ENCODE measurements at regions not wholly inside any gene's neighbourhood (a gene's known extent, or its start where the extent isn't known, plus 50 kb on each side); places are given as distances from the start of the nearest gene placed in this dataset.

GRCh38 chr17:56011406-56012131 is 141.7 kb upstream of the ANKFN1 start:
- no peak for TF ChIP-seq REST (IDR thresholded peaks at IDR 0.05; ENCODE audit: borderline replicate concordance)
- no peak for TF ChIP-seq CTCF (IDR thresholded peaks at IDR 0.05; ENCODE audit: poor library complexity, severe bottlenecking)
- TF ChIP-seq EP300 (conservative IDR thresholded peaks at IDR 0.05; ENCODE audit: poor library complexity, severe bottlenecking) = no peak
- no peak for TF ChIP-seq EZH2 (IDR thresholded peaks at IDR 0.05; ENCODE audit: borderline replicate concordance, insufficient read depth, low read length, poor library complexity, severe bottlenecking)
- no peak for TF ChIP-seq POLR2AphosphoS5 (IDR thresholded peaks at IDR 0.05)
- TF ChIP-seq TAF1 (IDR thresholded peaks at IDR 0.05; ENCODE audit: low read depth) = no peak
- TF ChIP-seq RAD21 (conservative IDR thresholded peaks at IDR 0.05) = no peak
